GM12864 (cell line): ENCODE measurements at regions not wholly inside any gene's neighbourhood (a gene's known extent, or its start where the extent isn't known, plus 50 kb on each side); places are given as distances from the start of the nearest gene placed in this dataset.

ENCODE experiments used
- DNase-seq: peaks from one replicate; pipeline ENCODE4 v3.0.0-alpha.2; 2011; ENCODE audit warnings: low read depth
- H3K4me3 ChIP-seq: 2 replicates; pipeline ENCODE4 v1.5.1; 2011; ENCODE audit warnings: mild to moderate bottlenecking, low read depth, low read length, control low read depth
- TF ChIP-seq, protein P1 (sequence below): IDR thresholded peaks from 2 replicates; pipeline ENCODE4 v1.5.1; 2011; ENCODE audit warnings: low read depth, mild to moderate bottlenecking, moderate library complexity, low read length, control low read depth, inconsistent platforms; ENCODE audit errors: missing control alignments

DNA sequence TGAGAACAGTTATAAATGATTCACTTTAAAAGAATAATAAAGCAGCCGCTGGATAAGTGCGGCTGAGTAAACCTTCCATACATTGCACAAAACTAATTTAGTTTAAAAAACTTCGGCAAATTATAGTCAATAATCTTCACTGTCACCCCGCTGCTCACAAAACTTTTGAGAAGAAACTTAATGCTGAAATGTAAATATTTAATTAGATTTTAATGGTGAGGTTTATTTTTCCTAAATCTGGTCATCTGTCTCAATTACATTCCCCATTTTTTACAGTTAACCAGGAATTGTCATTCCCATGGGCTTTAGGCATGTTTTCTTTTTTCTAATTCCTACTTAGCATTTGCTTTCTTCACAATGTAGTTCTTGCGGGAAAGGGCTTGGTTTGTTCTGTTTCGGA is 169.8 kb downstream of the CAAP1 start:
- TF ChIP-seq, protein P1, sequence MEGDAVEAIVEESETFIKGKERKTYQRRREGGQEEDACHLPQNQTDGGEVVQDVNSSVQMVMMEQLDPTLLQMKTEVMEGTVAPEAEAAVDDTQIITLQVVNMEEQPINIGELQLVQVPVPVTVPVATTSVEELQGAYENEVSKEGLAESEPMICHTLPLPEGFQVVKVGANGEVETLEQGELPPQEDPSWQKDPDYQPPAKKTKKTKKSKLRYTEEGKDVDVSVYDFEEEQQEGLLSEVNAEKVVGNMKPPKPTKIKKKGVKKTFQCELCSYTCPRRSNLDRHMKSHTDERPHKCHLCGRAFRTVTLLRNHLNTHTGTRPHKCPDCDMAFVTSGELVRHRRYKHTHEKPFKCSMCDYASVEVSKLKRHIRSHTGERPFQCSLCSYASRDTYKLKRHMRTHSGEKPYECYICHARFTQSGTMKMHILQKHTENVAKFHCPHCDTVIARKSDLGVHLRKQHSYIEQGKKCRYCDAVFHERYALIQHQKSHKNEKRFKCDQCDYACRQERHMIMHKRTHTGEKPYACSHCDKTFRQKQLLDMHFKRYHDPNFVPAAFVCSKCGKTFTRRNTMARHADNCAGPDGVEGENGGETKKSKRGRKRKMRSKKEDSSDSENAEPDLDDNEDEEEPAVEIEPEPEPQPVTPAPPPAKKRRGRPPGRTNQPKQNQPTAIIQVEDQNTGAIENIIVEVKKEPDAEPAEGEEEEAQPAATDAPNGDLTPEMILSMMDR = no peak
- no peak for DNase-seq
- H3K4me3 ChIP-seq = no peak overlapping the region

DNA sequence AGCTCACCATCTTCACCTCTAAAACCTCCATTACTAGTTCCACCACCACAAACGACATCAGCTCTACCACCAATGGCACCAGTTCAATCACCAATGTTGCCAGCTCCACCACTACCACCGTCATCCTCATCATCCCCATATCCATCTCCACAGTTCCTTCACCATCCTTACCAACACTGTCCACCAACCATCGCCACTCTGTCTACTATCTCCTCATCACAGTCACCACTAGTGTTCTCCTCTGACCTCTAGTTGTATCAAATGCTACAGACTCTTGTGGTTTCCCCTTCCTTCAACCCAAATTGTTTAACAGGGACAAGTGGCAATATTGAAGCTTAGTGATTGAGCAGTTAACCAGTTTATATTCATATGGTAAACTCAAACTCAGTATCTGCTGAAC is 182.6 kb downstream of the CAAP1 start:
- TF ChIP-seq, protein P1 = no peak
- DNase-seq = no peak
- no peak overlapping the region for H3K4me3 ChIP-seq

DNA sequence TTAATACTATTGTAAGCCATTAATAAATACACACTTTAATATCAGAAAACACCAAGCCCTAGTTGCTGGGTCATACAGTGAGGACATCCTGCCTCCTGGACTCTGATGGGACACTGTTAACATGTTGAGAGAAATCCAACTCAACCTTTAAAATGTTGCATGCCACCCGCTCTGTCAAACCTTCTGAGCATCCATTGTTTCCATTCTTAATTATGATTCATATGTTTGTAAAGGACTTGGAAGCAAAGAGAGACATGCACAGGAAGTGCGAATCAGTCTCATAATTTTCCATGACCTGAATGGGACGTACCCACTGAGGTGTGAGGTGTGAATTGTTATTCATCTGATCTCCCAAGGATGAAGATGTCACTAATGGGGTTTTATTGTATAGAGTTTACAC is 186.4 kb downstream of the CAAP1 start:
- TF ChIP-seq, protein P1 = no peak
- DNase-seq = no peak

DNA sequence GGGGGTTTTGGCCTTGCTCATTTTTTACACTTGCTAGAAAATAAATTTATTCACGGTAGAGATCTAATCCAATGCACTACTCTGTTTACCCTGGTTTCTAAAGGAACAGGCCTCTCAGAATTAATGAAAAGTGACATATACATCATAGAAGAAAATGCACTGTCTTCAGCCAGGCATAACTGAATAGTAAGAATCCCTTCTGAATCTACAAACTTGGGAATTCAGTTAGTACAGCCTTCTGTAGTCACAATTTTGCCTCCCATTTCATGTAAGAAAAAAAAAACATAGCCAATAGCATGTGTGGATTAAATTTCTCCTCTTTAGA is 197.3 kb downstream of the CAAP1 start:
- TF ChIP-seq, protein P1 = no peak
- no peak for DNase-seq
- no peak overlapping the region for H3K4me3 ChIP-seq

More for the DNA sequence above, 186.4 kb downstream of the CAAP1 start:
- H3K4me3 ChIP-seq = no peak overlapping the region

DNA sequence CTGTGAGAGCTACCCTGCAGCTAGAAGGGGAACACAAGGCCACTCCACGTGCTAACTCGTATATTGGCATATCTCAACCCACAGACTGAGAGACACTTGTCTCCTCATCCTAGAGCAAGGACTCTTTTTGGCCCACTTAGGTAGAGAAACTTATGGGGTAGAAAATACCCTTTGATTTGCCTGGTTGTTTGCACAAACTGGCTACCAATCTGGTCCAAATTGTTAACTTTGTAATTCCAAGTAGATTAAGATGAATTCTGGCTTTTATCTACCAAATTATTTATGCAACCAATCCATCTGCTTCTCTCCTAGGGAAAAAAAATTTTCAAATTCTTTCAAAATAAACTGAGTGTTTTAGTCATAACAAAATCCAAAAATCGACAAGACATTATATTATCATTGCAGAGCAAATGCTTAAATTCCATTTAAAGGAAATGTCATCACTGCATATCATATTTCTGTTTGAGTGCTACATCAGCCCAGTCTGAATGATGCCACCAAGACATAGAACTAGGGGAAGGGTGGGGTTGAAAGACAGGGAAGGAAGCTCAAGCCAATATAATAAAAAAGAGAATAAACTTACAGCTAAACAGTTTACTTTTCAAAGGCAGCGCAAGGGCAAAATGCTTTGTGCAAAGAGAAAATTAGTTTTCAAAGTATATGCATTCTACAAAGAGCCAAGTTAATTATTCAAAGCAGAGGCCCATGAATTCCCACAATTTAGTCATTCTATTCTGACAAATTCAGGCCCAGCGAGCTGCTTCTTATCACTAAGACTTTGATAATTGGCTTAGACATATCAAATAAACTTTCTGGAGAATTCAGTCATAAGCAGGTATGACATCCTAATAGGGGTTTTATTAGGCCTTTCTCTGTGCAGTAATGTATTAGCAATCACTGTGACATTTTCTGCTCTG is 198.0 kb downstream of the CAAP1 start:
- H3K4me3 ChIP-seq = no peak overlapping the region
- TF ChIP-seq, protein P1 = no peak
- DNase-seq = no peak

DNA sequence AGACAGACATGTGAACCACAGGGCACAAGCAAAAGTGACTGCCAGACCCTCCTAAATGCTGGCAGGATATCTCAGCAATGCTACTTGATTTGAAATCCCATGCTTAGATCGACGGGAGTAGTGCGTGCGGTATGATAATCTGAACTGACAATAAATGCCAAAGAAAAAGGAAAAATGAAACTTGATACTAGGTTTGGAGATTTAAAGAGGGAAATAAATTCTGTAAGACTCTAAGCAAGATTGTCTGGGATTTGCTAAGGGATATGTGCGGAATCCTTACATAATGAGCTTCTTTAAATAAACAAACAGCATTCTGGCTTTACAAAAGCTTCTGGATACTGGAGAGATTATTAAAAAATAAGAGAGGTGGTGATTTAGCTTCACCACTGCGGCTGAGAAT is 203.6 kb downstream of the CAAP1 start:
- H3K4me3 ChIP-seq = no peak overlapping the region
- DNase-seq = no peak
- TF ChIP-seq, protein P1 = no peak

DNA sequence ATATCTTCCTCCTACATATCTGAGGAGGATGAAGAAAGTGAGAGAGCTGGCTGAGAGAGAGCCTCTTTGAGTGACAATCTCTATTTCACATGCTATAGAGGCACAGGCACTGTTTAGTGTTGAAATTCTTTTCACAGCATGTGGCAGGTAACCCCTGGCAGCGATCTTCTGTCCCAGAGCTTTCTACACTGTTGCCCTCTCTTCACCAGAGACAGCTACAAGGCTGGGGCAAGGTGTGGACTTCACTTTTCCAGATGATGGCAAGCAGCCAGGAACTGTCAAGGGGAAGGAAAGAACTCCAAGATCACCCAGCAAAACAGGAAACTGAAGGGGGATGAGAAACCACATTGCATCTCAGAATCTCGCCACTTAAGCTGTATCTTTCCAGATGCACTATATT is 205.2 kb downstream of the CAAP1 start:
- H3K4me3 ChIP-seq = no peak overlapping the region
- DNase-seq = no peak
- TF ChIP-seq, protein P1 = no peak
